HG02763 (cell line): ENCODE measurements at regions not wholly inside any gene's neighbourhood (a gene's known extent, or its start where the extent isn't known, plus 50 kb on each side); places are given as distances from the start of the nearest gene placed in this dataset.
"Not testable (repeated sequence)": the region's sequence is repeated elsewhere in the genome, so short reads cannot be mapped to it uniquely, and the experiment has no call there.

ENCODE experiments used
- ATAC-seq: cut with Tn5 transposase; IDR thresholded peaks from one replicate; pipeline ENCODE4 v1.9.1; 2021; ENCODE audit warnings: mild to moderate bottlenecking, moderate library complexity; ENCODE audit not compliant: unreplicated experiment

DNA sequence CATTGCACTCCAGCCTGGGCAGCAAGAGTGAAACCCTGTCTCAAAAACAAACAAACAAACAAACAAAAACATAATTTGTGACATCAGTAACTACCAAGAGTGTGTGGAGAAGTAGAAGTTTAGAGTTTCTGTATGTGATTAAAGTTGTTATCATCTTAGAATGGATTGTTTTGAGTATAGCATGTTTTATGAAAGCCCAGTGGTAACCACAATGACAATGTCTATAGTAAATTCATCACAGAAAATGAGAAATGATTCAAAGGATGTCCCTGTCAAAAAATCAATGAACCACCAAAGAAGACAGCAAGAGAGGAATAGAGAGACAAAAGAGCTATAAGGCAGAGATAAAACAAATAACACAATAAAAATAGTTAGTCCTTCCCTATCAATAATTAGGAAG, 1299.2 kb downstream of the CNTNAP5 start:
- ATAC-seq = no peak

DNA sequence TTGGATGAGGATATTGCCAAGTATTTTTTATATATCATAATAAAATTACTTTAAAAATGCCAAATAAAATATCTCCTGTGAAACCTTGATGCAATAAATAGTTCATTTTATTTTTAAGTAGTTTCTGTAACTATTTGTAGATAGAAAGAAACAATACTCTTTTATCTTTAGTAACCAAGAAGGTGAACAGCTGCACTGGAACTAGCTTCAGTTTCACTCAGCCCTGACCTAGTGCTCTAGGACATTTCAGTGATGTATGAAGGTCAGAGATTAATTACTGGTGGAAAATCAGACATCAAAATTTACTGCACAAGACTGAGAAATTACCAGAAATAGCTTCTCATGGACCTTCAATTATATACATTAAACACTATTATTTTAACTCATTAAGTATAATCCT, 1305.0 kb downstream of the CNTNAP5 start:
- ATAC-seq = peak; percentile 57

DNA sequence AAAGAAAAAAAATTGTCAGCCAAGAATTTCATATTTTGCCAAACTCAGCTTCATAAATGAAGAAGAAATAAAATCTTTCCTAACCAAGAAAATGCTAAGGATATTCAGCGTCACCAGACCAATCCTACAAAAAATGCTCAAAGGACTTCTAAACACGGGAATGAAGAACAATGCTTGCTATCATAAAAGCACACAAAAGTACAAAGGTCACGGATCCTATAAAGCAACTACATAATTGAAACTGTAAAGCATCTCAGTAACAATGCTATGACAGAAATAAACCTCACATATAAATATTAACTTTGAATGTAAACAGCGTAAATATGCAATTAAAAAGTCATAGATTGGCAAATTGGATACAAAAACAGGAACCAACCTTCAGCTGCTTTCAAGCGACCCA, 1314.6 kb upstream of the GYPC start:
- ATAC-seq = no peak

DNA sequence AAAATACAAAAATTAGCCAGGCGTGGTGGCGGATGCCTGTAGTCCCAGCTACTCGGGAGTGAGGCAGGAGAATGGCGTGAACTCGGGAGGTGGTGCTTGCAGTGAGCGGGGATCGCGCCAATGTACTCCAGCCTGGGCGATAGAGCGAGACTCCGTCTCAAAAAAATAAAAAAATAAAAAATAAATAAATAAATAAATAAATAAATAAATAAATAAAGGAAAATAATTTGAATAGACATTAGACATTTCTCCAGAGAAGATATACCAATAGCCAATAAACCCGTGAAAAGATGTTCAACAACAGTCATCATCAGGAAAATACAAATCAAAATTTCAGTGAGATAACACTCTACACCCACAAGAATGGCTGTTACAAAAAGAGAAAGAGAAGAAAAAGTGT, 1302.4 kb upstream of the GYPC start:
- not testable (repeated sequence) for ATAC-seq

DNA sequence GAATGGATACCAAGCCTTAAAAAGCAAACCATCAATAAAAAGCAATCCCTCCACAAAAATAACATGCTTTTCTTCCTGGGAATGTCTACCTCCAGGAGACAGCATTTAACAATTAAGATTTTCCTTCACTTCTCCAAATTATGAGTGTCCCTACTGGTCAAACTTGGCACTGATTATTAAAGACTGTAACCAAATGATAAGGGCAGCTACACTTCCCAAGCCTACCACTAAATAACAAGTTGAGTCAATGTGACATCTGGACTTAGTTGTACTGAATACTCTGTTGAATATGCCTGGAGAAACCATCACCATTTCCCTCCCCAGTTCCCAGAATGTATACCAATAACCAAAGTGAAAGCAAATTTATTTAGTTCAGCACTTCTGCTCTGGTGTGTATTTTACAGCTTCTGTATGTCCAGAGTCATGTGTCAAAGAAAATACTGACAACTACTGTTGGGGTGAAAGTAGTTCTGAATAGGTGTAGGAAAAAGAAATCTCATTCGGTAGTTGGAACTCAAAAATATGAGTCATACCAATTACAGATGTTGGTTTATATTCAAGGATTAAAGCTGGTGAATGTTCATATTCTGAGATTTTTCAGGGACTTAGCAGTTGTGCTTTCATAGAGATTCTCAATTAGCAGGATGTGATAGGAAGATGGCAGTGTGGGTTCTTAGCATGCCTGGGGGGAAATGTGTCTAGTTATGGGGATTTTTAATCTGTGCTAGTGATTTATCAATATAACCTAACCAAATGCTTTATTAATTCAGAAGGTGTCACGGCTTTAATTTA, 1291.6 kb upstream of the GYPC start:
- ATAC-seq = no peak

DNA sequence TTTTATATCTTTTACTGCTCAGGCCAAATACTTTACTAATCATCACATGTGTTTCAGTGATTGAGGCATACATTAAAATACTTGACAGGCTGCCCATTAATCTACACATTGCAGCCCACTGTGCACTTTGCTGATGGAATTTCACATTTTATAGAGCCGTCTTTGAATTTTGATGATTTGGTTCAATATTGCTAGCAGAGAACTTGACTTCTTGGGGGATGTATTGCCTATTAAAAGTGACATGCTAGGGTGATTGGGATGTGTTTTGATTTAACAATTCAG, 1291.0 kb upstream of the GYPC start:
- no peak for ATAC-seq

DNA sequence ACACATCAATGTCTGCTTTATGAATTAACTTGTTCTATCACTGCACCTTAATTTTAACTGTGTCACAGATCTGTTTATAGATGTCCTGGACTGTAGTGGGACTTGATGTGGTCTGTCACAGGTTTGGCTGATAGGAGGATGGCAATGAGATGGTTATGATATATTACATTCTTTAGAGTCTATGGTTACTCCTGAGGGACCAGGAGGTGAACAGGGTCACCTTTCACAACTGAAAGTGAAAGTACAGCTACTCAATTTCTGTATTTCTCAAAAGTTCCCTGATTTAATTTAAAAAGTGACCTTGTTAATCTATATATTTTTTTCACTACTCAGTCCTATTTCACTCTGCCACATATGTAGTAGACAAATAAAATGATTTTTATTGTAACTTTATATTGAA, 1284.1 kb upstream of the GYPC start:
- no peak for ATAC-seq

DNA sequence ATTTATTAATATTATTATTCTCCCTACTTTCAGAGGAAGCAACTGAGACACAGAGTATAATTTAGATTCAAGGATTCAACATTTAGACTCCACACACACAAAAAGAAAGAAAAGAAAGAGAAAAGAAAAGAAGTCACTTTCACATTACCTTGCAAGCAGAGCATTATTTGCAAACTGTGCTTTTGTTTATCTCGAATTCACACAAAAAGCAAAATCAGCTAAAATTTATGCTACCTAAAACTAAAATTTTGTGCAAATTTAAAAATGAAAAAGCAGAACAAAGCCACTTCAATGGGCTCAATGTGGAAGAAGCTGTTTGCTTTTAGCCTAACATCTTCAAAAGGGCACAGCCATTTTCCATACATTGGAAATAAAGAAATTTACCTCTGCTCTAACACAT, 1282.7 kb upstream of the GYPC start:
- ATAC-seq = no peak

DNA sequence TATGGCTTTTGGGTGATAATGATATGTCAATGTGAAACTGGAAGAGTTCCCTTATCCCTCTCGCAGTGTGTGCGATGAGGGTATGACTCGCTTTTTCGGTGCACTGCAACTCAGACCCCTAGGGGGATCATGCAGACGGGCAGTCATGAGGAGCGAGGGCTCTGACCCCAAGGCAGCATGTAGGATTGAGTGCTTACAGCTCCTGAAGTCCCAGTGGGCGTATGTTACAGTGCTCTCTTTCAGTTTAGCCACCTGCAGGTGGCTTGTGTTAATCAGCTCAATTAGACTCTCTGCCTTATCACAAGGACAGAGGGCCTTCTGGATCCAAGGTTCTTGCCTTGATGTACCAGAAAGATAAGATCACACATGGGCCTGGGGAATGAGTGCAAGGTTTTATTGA, 1269.9 kb upstream of the GYPC start:
- no peak for ATAC-seq

DNA sequence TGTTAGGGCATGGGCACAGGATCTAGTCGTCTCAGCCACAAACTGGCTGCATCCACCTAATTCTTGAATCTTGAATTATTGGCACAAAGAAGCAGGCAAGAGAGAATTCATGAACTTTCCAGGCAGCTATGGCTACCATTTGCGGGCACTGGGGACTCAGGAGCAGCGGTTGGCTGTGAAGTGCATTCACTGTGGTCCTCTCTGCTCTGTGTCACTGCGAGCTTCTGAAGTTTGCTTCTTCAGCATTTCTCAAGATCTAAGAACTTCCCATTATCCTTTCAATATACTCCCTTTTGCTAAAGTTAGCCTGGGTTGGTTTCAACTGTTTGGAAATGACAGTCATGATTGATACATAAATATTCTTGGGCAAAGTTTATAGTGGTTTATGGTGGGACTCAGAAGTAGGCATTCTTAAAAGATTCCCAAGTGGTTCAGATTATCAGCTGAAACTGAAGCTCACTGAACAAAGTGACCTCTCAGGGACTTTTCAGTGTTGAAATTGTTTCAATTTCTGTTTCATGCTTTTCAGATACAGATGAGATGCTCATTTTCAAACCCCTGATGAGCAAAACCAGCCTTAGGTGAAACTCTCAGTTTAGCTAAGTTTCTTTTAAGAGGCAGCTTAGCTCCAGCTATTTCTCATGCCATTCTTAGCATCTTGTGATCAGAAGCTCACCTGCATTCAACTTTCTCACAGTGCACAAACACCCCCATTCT, 1258.3 kb upstream of the GYPC start:
- peak; percentile 87 for ATAC-seq

DNA sequence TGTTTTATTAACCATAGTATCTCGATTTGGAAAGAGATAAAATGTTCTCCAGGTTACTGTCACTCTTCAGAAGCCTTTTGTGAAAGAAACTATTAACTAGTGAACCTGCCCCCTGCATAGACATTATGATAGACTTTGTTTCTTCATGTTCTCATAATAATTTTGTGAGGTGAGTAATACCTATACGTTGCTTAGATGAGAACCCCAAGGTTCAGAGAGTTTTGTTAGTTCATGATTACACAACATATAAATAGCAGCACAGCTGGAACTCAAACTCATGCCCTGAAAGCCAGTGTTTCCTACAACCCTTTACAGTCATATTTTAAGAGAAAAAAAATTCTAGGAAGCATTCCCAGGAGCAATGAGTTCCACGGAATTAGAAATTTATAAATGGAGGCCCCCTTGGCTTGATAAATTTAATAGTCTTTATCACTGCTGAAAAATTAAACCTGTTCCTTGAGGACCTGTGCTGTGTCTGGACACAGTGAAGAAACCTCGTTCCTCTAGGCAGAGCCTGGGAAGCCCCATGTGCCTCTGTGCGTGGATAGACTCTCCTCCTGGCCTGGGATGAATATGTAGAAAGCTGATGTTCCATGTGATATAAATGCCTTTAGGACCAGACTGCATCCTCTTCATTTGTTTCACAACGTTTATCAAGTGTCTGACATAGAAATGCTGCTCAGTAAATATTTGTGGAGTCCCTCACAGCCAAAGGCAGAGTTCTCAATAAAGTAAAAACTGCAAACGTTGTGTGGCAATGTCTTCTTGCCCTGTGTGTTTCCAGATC, 1257.0 kb upstream of the GYPC start:
- no peak for ATAC-seq

DNA sequence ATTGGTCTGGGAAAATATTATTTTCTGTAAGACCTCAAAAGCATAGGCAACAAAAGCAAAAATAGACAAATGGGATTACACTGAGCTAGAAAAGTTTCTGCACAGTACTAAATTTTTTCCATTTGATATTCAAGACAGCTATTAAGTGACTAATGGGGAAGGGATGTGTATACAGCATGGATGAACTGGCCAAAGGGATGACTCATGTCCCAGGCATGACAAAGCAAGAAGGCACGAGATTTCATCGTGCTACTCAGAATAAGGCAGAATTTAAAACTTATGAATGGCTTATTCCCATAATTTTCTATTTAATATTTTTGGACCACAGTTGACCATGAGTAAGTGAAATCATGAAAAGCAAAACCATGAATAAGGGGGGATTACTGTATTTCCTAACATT, 1250.1 kb upstream of the GYPC start:
- ATAC-seq = no peak

DNA sequence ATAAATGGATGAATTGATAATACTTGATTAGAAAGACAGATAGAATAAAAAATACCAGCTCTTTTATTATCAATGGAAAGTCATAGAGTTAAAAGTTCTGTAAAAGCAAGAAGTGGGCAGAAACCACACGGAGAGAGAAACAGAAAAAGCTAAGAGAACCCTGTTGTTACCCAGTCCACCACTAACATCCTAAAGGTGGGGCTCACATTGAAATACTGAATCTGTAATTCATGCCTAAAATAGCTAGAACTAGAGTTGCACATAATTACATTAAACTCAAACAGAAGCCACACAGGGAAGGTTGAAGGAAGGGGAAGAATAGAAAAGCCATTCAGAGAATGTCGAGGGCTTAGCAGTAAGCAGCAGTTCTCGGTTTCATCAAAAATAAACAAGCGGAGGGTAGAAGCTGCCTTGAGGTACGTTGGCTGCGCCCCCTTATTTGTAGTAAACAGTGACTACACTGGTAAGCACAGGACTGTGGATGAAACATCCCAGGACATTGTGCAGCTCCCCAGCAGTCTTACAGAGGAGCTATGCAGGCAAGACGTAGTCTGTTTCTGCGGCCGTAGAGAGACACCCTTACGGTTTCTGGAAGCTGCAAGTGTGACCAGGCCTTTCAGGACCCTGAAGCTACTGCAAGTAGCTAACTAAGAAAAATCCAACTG, 1247.0 kb upstream of the GYPC start:
- no peak for ATAC-seq

DNA sequence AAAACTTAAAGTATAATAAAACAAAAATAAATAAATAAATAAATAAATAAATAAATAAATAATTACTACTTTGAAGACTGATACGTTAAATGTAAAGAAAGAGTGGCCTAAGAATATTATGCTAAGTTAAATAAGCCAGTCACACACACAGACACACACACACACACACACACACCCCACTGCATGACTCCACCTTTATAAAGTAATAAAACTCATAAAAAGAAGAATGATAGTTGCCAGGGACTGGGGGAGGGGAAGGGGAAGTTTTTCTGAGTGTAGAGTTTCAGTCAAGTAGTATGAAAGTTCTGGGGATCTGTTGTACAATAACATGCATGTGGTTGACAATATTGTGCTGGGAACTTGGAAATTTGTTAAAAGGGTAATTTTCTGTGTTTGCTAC, 1237.5 kb upstream of the GYPC start:
- no peak for ATAC-seq

DNA sequence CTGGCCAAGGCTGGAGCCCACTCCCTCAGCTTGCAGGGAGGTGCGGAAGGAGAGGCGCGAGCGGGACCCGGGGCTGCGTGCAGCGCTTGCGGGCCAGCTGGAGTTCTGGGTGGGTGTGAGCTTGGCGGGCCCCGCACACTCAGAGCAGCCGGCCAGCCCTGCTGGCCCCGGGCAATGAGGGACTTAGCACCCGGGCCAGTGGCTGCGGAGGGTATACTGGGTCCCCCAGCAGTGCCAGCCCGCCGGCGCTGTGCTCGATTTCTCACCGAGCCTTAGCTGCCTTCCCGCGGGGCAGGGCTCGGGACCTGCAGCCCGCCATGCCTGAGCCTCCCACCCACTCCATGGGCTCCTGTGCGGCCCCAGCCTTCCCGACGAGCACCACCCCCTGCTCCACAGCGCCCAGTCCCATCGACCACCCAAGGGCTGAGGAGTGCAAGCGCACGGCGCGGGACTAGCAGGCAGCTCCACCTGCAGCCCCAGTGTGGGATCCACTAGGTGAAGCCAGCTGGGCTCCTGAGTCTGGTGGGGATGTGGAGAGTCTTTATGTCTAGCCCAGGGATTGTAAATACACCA, 1233.7 kb upstream of the GYPC start:
- not testable (repeated sequence) for ATAC-seq

DNA sequence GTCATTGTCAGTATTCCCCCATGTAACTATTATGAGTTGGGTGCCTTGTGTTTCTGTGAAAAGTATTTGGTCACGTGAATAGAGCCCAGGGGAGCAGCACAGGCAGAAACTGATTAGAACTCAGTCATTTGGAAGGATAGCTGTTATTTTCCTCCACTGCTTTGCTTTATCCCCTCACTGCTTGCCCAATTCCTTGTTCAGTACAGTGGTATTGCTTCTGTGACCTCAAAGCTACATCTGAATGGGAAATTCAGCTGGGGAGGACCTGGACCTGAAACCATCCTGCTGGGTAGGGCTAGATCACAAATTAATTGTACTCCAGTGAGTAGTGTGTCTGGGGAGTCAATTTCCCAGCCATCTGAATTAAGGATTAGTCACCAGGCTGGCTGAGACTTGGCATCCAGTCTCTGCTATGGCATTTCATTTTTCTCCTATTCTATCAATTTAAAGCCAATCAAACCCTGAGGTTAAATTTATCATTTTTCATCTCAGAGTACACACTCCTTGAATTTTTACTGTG, 1231.6 kb upstream of the GYPC start:
- ATAC-seq = no peak

DNA sequence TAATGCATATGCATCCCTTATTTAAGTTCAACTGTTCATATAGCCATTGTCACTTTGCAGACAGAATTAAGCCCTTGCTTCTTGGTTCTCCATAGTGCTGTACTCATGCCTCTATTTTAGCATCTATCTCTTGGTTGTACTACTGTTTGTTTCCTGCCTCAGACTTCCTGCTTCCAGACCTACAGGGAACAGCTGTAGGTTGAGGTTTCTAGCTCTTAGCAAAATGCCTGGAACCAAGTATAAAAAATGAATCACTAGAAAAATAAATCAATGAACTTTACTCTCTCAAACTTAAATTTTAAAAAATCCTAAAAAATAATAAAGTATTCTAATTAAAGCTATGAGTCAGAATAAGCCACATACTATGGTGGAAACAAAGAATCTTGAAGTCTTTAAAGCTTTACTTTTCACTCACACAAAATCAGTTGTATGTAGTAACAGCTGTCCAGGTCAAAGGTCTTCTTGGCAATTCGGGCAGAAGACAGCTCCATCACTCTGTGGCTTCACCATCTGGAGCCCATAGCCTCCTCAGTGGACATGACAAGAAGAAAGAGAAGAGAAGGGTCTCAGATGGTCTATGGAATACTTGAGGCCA, 1228.1 kb upstream of the GYPC start:
- ATAC-seq = no peak

DNA sequence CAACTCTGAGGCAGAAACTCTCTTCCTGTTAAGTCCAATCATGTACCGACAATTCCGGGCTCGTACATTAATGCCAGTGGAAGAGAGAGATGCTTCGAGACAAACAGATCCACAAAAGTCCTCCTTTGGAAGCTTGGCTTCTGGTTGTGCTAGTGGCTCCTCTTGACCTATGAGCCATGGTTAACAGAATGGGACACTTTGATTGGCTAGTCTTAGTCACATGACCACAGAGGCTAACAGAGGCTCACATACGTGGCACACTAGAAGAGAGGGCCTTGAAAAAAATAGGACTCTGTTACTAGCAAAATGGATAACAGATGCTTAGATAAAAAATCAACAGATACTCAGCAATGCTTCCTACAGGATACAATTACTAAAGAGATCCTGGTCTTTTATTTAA, 1211.9 kb upstream of the GYPC start:
- no peak for ATAC-seq

DNA sequence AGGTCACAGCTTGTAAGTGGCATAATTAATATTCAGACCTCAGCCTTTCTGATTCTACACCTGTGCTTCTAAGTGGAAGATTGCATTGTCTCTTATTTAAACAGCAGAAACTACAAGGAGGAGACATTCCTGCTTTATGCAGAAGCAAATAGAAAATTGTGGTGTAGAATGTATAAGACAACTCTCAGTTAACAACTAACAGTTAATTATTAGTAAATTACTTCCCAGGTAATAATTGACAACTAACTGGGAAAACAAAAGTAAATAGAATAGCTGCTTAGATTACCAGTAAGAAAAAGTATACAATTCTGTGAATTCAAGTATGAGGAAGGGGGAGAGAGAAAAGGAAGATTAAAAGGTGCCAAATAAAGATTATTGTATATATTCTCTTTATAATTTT, 1210.5 kb upstream of the GYPC start:
- no peak for ATAC-seq

DNA sequence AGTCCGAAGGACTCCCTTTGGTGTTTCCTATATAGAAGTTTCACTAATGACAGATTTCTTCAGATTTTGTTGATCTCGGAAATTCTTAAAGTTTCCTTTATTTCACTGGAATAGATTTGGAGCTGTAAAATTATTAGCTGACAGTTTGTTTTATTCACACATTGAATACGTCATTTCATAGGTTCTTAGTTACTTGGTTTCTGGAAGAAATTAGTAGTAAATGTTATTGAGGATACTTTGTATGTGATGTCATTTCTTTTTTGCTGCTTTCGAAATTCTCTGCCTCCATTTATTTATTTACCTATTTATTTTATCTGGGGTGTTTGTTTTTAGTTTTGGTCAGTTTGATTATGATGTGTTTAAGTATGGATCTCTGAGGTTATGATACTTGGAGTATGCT, 1205.9 kb upstream of the GYPC start:
- no peak for ATAC-seq

DNA sequence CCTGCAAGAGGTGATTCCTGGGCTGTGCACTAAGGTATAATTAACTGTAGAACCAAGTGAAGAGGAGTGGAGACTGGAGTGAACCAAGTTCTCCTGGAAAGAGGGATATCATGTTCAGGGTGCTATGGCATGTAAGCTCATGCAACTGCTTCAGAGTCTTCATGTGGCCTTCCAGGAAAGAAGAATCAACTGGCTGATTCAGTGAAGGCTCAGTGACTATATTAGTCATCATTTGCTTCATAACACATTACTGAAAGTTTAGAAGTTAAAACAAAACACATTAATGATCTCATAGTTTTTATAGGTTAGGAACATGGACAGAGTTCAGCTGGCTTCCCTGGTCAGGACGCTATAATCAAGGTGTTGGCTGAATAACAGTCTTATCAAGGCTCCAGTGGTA, 1200.8 kb upstream of the GYPC start:
- ATAC-seq = no peak
